Hepatocyte (in vitro differentiated cells): ENCODE measurements at regions not wholly inside any gene's neighbourhood (a gene's known extent, or its start where the extent isn't known, plus 50 kb on each side); places are given as distances from the start of the nearest gene placed in this dataset.

Experiments
- CTCF ChIP-seq: fragments of 200-600 bp; sonication (generic); IDR thresholded peaks from 2 replicates; pipeline ENCODE4 v1.5.1; 2016; ENCODE audit warnings: antibody characterized with exemption, mild to moderate bottlenecking; ENCODE audit not compliant: poor library complexity
- EZH2 ChIP-seq: fragments of 200-600 bp; sonication (generic); IDR thresholded peaks from 2 replicates; pipeline ENCODE4 v1.6.1; 2016; ENCODE audit warnings: antibody characterized with exemption, mild to moderate bottlenecking, borderline replicate concordance

DNA sequence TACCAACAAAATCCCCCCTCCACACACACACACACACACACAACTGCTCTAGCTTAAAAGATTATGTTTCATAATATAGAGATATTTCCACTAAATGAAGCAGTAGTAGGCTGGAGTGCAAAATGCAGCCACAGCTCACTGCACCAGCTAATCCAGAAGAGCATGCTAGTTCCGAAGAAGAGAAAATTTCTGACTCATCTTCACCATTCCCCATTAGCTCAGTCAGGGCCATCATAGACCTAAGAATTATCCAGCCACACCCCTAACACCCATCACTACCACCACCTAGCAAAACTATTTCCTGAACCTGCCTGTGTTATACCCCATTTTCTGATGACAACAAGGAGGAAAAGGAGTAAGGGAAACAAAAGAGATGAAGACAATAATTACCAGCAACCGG lies 67.1 kb upstream of the UBE2E2 start:
- TF ChIP-seq CTCF: no peak
- TF ChIP-seq EZH2: no peak
